ENCODE measurements at regions not wholly inside any gene's neighbourhood (a gene's known extent, or its start where the extent isn't known, plus 50 kb on each side); places are given as distances from the start of the nearest gene placed in this dataset.

DNA sequence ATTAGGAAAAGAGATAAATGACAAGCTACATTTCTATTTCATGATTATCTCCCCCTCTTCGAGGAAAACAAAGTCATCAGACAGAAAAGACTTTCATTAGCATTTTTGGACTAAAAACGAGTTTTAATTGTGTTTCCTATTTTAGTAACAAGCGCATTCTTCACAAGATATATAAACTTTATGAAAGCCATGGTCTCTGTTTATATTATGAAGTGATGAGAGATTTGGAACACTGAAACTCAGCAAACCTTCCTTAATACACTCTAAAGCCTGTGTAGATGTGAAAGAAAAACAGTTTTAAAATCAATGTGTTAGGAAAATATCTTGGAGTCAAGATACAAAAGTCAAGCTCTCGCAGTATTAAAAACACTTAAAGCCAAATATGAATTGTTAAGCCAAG lies 539.1 kb downstream of the LRFN5 start:
- no peak for TF ChIP-seq MYC (IDR thresholded peaks at IDR 0.05; ENCODE audit: low read depth, low read length)
- TF ChIP-seq, protein P1, sequence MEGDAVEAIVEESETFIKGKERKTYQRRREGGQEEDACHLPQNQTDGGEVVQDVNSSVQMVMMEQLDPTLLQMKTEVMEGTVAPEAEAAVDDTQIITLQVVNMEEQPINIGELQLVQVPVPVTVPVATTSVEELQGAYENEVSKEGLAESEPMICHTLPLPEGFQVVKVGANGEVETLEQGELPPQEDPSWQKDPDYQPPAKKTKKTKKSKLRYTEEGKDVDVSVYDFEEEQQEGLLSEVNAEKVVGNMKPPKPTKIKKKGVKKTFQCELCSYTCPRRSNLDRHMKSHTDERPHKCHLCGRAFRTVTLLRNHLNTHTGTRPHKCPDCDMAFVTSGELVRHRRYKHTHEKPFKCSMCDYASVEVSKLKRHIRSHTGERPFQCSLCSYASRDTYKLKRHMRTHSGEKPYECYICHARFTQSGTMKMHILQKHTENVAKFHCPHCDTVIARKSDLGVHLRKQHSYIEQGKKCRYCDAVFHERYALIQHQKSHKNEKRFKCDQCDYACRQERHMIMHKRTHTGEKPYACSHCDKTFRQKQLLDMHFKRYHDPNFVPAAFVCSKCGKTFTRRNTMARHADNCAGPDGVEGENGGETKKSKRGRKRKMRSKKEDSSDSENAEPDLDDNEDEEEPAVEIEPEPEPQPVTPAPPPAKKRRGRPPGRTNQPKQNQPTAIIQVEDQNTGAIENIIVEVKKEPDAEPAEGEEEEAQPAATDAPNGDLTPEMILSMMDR (IDR thresholded peaks at IDR 0.05; ENCODE audit: low read depth, low read length), result no peak

All from NB4 (cell line).